ENCODE measurements at regions not wholly inside any gene's neighbourhood (a gene's known extent, or its start where the extent isn't known, plus 50 kb on each side); places are given as distances from the start of the nearest gene placed in this dataset.
A peak's percentile ranks its signal among the peaks of the same experiment; 100 is the strongest.
"Not testable (repeated sequence)": the region's sequence is repeated elsewhere in the genome, so short reads cannot be mapped to it uniquely, and the experiment has no call there.

DNA sequence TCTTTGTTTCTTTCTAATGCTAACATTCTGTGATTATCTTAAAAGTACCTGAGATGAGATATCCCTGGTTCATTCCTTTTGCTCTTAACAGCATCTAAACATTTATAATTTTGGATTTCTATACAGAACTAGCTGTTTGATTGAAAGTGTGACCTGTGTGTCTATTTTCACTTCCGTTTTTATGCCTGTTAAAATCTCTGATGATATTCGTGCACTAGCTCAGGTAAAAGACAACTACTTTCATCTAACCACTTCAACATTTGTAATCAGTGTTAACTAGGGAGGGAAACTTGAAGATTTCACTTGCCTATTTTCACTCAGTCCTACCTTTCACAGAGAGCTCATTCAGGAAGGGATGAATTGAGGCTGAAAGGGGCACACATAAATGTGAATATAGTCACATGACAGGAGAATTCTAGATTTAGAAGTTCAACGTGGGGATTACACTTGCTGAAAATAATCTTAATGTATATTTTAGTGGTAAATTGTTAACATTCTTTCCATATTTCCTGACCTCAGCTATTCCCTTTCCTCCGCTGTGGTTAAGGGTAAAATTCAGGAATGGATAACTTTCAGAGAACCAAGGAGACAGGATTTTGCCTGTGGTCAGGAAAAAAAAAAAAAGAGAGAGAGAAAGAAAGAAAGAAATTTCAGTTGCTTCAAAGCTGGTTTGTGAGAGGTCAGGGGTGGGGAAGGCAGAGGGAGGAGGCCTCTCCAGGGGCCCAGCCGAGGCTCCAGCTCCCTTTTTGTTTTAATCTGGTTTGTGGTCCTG, 159.8 kb upstream of the TSC22D2 start:
- DNase-seq (ENCODE audit: low read depth in 1 of 2, low spot score in 1 of 2) = no peak

DNA sequence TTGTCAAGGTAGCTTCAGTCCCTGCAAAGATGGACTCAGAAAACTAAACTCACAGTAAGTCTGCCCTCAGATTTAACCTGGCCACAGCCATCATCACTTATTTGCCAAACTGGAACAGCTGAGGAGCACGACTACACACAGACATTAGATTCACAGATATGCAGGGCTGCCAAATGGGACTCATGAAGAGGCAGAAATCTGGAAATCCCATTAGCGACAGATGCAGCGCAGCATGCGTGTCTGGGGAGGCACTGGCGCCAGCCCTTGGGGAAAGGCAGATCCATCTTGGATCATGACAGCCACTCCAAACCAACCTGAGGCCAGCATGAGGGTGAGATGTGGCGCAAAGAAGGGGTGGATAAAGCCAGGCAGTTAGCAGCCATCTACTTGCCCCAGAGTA, 160.7 kb upstream of the TSC22D2 start:
- DNase-seq (ENCODE audit: low read depth in 1 of 2, low spot score in 1 of 2) = no peak

DNA sequence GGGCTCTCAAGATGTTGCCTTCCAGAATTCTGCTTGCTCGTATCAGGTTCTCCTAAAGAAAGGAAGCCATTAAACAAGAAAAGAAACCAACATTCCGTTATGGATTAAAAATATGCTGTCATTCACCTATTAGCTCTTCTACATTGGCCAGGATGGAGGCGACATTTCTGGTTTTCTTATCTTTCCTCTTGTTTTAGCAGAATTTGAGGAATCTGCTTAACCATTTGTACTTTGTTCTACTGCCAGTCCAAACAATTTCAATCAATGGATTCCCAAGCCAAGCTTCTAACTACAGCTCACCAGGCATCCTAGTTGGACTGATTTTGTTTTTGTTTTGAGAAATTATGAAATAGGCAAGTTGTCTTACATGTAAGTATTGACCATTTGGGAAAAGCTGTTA, 164.6 kb upstream of the TSC22D2 start:
- no peak for DNase-seq (ENCODE audit: low read depth in 1 of 2, low spot score in 1 of 2)

DNA sequence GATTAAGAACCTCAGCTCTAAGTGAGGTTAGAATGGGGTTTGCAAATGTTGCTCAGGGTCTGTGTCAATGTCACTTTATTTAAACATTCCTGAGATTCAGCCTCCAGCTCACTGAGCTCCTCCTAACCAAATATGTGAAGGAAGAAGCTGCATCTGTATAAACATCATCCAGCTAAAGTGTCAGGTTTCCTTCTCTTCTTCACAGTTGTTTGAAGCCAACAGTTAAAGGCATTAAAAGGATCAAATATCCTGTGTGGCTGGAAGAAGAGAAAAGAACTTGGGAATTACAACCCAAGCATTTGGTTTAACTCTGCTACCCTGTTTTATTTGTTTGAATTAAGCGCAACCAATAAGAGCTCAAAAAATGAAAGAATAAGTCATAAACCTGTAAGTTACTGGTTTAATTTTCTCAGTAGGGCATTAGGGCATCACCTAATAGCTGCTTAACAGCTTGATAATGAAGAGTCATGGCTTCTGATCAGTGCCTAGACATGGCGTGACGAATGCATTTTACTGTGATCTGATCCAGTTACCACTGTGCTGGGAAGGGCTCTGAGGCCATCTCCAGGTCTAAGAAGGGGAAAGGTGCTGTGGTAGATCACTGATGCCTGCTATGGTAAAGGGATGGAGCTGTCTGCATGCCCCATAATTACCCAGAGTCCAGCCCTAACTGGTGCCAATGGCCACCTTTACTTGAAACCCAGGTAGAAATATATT, 165.7 kb upstream of the TSC22D2 start:
- DNase-seq (ENCODE audit: low read depth in 1 of 2, low spot score in 1 of 2) = no peak

DNA sequence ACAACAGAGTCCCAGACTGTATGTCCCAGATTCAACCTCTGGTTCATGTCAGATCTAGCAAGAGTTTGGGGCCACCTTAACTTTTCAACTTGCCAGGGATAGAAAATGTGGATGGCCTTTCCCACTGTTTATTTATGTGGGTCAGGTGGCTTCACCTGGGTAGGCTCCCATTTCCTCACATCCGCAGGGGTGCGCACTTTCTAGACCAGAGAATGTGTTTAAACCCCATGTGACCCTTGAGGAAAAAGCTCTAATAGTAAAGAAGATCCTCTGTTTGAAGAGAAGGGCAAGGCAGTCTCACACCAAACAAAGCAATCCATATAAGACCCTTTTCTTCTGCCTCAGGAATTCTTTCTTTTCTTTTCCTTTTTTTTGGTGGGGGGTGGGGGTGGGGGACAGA, 167.2 kb upstream of the TSC22D2 start:
- DNase-seq (ENCODE audit: low read depth in 1 of 2, low spot score in 1 of 2) = no peak

DNA sequence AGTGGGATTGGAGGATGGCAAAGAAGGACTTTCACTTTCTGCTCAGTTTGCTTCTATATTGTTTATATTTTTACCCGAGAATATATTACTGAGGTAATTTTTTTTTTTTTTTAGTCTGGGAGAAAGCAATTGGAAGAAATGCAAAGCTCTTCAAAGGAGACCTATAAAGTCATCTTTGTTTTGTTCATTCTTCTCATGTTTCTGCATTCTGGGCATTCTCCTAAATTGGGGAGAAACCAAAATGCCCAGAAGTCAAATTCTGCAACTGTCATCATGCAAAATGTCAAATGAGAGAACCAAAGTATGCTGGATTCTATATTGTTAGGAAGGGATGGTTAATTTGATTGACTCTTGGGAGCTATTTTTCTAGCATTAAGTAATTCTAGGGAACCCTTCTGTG, 168.3 kb upstream of the TSC22D2 start:
- no peak for DNase-seq (ENCODE audit: low read depth in 1 of 2, low spot score in 1 of 2)

DNA sequence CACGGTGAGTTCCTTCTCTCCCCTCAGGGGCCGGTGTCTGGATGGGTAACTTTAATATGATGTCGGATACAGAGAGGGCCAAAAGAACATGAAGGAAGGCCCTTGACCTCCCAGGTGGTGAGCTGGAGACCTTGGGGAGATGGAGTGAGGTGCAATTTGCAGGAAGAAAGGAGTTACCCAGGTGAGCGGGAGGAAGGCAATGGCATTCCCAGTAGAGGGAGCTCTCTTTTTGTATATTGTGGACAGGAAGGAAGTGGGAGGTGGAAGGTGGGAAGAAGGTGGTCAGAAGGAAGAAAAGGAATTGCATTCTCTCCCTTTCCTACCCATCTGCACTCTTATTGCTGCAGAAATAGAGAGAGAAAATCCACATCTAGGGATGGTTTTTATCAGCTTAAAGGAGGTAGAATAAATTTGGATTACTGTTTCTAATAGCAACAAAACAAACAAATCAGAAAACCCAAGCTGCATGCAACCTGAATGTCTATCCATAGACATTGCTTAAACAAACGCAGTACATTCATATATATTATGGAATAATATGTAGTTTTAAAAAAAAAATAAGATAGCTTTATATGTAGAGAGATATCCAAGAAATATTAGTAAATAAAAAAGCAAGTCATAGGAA, 169.0 kb upstream of the TSC22D2 start:
- no peak for DNase-seq (ENCODE audit: low read depth in 1 of 2, low spot score in 1 of 2)

DNA sequence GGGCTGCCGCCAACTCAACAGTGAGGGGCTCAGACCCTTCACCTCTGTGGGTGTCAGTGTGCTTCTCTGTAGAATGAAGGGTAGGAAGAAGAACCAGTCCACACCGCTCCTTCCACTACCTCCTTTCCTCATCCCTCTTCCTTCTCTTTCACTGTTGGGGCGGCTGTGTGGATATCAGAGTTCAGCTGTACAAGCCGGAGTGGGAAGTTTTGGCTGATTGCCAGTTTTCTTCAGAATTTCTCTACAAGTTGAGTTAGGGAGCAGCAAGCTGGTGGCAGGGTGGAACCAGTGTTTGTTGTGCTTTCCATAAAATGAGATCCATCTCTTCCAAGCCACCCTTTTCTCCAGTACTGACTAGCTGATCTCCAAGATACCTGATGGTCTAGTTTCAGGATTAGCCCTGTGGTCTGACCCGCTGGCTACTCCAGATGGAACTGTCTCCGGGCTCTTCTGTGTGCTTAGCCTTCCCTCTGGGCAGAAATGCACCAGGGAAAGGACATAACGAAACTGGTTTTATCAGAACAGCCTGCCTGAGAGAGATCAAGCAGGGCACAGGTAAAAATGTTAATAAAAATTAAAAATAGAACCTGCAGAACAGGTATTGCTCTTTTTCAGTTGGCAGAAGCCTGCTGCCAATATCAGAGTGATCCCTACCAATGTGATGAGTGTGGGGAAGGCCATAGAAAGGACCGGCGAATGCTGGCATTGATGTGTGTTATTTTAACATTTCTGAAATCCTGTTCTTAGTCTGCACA, 169.9 kb upstream of the TSC22D2 start:
- DNase-seq (ENCODE audit: low read depth in 1 of 2, low spot score in 1 of 2) = no peak

DNA sequence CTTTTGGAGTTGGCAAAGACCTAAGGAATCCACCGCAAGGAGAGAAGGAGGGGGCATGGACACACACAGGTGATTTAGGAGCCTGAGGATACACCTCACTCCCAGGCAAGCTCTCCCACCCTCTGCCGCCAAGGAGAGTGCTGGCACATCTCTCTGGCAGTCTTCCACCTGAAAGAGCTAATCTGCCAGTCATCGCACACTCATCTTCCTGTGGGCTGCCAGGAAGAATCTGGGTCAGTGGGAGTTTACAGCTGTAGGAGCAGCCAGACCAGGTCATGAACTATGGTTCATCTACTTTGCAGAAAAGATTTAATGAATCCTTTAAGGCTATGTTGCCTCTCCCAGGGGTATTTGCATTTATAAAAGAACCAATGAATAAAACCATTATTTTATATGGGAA, 170.6 kb upstream of the TSC22D2 start:
- DNase-seq (ENCODE audit: low read depth in 1 of 2, low spot score in 1 of 2) = no peak

DNA sequence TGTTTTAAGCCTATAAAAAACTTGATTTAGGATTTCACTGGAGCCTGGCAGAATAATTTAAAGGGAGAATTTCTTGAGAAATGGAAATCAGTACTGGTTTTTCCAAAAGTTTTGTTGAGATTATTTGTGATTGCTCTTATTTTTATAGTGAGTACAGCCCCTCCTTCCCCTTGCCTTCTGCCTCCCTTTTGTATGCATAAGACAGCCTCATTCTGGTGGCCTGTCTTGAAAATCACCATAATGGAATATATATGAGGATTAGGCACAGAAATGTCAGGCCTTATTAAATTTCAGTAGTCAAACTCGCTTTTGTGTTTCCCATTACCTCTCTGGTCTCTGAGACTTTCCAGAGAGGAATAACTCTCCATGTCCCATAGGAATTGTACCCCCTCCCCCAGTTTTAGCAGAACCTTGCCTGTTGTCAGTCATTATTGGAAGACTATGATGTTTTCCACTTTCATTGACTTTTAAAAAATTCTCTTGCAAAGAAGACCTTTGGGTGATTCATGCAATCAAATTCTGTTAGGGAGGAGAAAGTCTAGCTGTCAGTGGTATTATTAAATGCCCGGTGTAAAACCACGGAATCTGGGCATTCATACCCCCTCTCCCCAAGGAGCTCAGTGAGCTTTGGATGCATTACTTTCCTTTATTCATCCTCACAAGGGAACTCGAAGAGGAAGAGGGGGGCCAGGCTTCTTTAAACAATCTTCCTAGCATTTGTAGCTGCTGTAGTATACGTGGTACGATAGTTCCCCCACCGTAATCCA, 171.6 kb upstream of the TSC22D2 start:
- no peak for DNase-seq (ENCODE audit: low read depth in 1 of 2, low spot score in 1 of 2)

DNA sequence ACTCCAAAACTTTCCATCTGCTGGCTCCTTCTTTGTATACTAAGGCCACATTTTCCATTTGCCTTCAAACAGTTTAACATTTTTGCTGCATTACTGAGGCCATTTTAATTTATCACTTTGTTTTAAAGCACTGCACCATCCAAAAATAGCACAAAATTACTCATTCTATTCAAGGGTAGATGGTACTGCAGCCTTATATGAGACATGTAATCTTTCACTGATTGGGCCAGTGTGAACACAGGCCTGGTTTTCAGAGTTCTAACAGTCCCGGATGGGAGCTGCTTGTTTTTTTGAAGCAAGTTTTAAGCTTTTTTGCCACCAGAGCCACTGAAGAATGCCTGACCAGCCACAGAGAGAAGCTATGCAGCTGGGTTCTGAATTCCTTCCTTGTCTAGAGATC, 172.3 kb upstream of the TSC22D2 start:
- DNase-seq (ENCODE audit: low read depth in 1 of 2, low spot score in 1 of 2) = no peak

DNA sequence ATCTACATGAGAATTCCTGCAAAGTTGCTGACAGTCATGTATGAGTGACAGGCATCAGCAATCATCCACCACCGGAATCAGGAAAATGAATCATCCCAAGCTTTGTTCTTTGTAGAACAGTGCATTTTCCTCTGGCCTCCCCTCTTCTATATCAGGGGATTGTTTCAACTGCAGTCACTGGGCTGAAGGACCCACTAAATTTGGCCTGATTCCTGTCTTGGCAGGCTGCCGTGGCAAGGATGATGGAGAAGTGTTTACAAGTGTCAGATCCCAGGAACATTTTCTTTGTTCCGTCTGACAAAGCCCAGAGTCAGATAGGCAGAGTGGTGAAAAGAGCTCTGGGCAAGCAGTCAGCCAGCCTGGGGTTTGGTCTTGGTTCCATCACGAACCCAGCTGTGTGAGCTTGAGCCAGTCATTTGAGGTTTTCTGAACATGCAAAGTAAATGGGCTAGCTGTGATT, 175.1 kb upstream of the TSC22D2 start:
- no peak for DNase-seq (ENCODE audit: low read depth in 1 of 2, low spot score in 1 of 2)

DNA sequence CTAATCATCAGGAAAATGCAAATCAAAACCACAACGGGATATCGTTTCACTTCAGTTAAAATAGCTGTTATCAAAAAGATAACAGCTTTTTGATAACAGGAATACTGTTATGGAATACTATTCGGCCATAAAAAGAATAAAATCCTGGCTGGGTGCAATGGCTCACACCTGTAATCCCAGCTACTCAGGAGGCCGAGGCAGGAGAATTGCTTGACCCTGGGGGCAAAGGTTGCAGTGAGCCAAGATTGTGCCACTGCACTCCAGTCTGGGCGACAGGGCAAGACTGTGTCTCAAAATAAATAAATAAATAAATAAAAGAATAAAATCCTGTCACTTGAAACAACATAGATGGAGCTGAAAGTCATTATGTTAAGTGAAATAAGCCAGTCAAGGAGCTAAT, 178.1 kb upstream of the TSC22D2 start:
- no peak for DNase-seq (ENCODE audit: low read depth in 1 of 2, low spot score in 1 of 2)

DNA sequence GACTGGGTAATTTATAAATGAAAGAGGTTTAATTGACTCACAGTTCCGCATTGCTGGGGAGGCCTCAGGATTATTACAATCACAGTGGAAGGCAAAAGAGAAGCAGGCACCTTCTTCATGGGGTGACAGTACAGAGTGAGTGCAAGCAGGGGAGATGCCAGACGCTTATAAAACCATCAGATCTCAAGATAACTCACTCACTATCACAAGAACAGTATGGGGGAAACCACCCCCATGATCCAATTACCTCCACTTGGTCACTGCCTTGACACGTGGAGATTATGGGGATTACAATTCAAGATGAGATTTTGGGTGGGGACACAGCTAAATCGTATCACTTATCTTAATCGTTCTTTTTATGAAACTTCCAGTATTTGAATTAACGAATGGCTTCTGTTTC, 179.5 kb upstream of the TSC22D2 start:
- not testable (repeated sequence) for DNase-seq (ENCODE audit: low read depth in 1 of 2, low spot score in 1 of 2)

DNA sequence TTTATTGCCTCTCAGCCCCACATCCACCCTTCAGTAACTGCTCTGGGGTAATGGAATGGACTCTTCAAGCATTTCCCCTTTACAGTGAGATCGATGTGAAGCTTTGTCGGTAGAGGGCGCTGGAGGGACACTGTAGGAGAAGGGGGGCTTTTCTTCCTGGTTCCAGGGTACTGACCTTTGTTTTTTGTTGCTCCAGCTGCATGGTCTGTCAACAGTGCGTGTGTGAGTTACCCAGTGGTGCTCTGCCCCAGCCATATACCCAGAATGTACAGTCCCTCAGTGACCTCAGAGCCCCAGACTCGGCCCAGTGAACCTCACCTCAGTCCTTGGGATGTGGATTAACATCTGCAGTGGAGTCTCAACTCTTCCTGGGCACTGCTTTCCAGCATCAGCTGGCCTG, 180.3 kb upstream of the TSC22D2 start:
- peak in 1 of 2 donors; percentile 9 for DNase-seq (ENCODE audit: low read depth in 1 of 2, low spot score in 1 of 2)

DNA sequence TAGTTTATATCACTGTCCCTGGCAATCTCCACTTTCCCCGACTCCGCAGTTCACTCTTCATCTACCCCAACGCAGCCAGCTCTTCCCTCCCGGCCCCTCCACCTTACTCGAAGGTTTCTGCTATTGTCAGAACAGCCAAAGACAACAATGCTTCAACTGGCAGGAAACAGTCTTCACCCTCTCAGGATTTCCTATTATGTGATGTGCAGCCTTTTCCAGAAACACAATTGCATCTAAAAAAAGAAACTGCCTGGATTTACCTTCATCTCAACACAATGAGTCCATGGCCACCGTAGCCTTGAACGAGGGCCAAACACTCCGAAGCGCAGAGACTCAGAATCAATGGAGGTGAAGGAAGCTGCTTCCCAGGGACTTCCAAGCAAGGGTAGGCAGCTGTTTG, 182.1 kb upstream of the TSC22D2 start:
- no peak for DNase-seq (ENCODE audit: low read depth in 1 of 2, low spot score in 1 of 2)

DNA sequence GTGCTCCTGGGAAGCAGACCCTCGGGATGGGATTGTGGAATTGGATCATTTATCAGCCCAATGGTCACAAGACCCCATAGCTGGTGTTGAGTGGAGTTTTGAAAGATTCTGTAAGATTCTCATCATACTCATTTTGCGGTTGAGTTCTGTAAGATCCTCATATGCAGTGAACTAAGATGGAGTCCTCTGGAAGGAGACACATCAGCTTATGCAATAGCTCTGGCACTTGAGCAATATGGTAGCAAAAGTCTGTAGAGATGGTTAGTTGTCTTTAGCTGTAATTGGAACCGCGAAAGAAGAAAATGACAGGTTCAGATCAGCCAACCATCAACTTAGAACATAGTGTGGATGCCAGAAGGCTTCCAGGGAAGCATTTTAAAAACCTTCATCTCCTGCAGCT, 184.5 kb upstream of the TSC22D2 start:
- DNase-seq (ENCODE audit: low read depth in 1 of 2, low spot score in 1 of 2) = no peak

DNA sequence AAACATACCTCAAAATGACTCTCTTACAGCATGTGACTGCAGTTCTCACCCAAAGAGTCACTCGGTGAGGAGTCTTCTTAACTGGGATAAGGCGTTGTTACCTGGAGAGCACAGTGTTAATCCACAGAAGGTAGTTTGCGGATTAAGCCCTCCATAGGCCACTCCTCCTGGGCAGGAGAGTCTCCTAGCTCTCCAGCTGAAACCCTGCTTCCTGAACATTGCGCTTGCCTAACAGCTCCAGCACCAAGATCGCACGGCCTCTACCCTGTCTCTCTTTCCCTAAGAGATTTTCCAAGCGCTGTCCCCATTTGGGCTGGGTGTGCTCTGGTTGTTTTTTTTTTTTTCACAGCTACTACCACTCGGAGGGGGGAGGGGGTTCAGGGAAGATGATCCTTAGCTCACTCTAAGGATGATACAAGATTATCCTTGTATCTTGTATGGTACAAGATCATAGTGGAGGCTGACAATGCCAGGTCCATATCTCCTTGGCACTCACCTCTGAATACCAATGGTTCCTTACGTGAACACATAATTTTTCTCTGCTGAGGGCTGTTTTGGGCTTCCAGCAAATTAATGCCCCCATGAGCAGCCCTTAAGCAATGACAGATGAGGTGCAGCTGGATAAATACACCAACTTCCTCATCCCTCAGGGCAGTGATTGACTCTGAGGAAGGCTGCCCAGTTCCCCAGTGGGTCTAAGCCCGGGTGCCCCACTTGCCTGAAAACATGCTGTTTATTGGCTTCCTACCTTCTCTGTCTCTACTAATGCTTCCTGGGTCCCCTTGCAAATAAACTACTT, 185.2 kb upstream of the TSC22D2 start:
- no peak for DNase-seq (ENCODE audit: low read depth in 1 of 2, low spot score in 1 of 2)

DNA sequence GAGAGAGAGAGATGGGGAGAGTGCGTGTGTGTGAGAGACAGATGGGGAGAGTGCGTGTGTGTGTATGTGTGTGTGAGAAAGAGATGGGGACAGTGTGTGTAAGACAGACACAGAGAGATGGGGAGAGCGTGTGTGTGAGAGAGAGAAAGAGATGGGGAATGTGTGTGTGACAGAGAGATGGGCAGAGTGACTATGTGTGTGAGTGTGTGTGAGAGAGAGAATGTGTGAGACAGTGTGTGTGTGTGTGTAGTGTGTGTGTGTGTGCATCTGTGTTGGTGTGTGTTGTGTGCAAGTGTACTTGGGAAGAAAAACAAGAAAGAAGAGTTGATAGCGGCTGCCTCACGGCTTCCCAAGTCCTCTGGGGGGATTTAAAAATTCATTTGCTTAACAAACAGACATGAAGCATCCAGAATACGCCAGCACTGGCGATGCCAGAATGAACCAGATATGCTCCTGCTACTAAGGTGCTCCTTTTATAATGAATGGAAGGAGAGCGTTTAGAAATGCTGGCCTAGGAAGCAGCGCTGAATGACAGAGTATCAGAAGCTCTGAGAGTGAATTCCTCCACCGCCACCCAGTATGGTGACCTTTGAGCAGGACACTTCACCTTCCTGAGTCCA, 186.1 kb upstream of the TSC22D2 start:
- no peak for DNase-seq (ENCODE audit: low read depth in 1 of 2, low spot score in 1 of 2)

DNA sequence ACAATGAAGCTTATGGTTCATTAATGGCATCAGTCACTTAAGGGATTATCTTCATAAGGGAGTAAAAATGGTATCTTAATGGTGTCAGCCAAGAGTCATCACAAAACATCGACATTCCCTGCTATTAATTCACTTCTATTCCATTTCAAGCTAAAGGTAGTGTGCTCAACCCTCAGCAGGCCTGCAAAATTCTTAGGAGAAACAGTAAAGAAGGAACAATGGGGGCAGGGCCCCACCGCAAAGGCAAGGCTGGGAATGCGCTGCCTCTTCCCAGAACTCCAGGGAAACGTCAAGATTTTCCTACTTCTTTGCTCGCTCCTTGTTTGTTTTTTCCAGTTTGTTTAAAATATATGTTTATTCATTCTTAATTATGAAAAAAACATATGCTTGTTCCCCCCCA, 187.3 kb upstream of the TSC22D2 start:
- DNase-seq (ENCODE audit: low read depth in 1 of 2, low spot score in 1 of 2) = no peak
